OCI-LY1 (cell line): ENCODE measurements at regions not wholly inside any gene's neighbourhood (a gene's known extent, or its start where the extent isn't known, plus 50 kb on each side); places are given as distances from the start of the nearest gene placed in this dataset.

Source experiments
- CTCF ChIP-seq: fragments of 200-600 bp; sonication (generic), shearing (Covaris generic); IDR thresholded peaks from 2 replicates; pipeline ENCODE4 v1.5.1; 2017; ENCODE audit warnings: mild to moderate bottlenecking, antibody characterized with exemption, low read length, moderate library complexity, mixed read lengths
- EZH2 ChIP-seq: fragments of 200-600 bp; sonication (generic), shearing (Covaris generic); IDR thresholded peaks from 2 replicates; pipeline ENCODE4 v1.8.0; 2017; ENCODE audit warnings: borderline replicate concordance, mixed run types, mild to moderate bottlenecking, antibody characterized with exemption, low read length, moderate library complexity, mixed read lengths

- TF ChIP-seq CTCF = no peak
- no peak for TF ChIP-seq EZH2
Observed at GRCh38 chr2:167509586-167509985, 621.3 kb downstream of the XIRP2 start.
